GM03348 (cell line): ENCODE measurements at regions not wholly inside any gene's neighbourhood (a gene's known extent, or its start where the extent isn't known, plus 50 kb on each side); places are given as distances from the start of the nearest gene placed in this dataset.
"Not testable (repeated sequence)": the region's sequence is repeated elsewhere in the genome, so short reads cannot be mapped to it uniquely, and the experiment has no call there.

Experiments used
- DNase-seq: peaks from one replicate; pipeline ENCODE4 v3.0.0; 2012; ENCODE audit warnings: low spot score

- peak; percentile 89 for DNase-seq
Observed at GRCh38 chr20:17836303-17836861, 132.2 kb downstream of the SNX5 start.

DNA sequence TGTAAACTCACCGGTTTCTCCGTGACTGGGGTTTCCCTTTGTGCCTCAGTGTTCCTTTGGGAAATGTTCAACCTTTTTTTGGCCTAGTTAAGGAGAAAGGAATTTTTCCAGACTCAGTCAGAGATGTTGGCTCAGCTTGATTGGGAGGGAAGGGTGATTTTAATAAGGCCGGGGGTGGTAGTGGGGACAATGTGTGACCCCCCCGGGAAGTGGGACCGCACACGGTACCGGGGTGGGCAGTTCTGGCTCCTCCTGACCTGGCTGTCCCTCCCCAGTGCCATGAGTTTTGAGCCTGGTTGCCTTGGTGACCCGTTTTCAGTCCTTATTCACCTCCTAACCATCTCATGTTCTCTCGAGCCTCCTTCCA, 132.7 kb downstream of the SNX5 start:
- peak; percentile 18 for DNase-seq

DNA sequence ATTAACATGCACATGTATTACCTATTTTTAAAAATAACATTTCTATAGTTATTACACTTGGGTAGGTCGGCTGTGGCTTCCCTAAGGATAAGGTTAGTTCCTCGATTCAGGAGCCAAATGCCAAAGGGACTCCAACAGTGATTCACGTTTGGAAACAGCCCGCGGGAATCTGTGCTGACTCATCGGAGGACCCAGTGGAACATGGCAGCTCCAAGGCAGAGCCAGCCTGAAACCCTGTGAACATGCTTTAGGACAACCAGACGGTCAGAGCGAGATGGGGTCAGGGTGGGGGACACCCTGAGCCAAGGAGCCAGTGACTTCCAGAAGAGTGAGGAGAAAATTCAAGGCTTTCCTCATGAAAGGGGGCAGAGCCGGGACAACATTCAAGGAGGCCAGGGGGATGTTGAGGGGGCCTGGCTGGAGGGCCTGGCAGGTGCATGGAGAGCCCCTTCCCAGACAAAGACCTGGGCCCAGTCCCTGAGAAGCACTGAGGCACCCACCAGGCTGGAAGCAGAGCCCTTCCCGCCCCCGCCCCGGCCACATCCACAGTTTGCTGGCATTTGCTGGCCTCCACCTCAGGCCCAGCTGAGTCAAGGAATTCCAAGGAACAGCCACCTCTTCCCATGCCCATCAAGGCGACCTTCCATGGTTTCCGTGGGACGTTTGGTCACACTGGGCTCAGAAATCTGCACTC, 133.2 kb downstream of the SNX5 start:
- DNase-seq = peak; percentile 80

- no peak for DNase-seq
Observed at GRCh38 chr20:17834804-17835203, 133.8 kb downstream of the SNX5 start.

DNA sequence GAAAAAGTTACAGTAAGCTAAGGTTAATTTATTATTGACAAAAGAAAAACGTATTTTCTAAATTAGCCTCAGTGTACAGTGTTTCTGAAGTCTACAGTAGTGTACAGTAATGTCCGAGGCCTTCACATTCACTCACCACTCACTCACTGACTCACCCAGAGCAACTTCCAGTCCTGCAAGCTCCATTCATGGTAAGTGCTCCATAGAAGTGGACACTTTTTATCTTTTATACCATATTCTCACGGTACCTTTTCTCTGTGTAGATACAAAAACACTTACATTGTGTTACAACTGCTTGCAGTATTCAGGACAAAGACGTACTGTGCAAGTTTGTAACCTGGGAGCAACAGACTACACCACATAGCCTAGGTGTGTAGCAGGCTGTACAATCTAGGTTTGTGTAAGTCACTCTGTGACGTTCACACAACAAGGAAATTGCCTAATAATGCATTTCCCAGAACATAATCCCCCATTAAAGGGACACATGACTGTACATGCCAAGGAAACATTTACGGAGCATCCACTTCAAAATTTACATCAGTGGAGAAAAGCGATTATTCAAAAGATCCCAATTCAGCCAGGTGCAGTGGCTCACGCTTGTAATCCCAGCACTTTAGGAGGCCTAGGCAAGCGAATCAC, 133.4 kb downstream of the BANF2 start:
- no peak for DNase-seq

DNA sequence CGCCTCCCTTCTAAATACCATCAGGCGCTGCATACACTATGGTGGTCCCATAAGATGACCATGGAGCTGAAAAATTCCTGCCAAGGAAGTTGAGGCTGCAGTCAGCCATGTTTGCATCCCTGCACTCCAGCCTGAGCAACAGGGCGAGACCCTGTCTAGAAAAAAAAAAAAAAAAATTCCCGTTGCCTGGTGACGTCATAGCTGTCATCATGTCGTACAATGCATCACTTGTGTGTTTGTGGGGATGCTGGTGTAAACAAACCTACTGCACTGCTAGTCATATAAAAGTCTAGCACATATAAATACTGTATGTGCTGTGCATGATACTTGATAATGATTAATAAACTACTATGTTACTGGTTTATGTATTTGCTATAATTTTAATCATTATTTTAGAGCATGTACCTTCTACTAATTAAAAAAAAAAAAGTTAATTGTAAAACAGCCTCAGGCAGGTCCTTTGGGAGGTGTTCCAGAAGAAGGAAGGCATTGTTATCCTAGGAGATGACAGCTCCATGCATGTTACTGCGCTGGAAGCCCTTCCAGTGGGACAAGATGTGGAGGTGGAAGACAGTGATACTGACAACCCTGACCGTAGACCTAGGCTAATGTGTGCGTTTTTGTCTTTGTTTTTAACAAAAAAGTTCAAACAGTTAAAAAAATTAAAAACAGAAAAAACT, 132.6 kb downstream of the BANF2 start:
- DNase-seq = no peak

DNA sequence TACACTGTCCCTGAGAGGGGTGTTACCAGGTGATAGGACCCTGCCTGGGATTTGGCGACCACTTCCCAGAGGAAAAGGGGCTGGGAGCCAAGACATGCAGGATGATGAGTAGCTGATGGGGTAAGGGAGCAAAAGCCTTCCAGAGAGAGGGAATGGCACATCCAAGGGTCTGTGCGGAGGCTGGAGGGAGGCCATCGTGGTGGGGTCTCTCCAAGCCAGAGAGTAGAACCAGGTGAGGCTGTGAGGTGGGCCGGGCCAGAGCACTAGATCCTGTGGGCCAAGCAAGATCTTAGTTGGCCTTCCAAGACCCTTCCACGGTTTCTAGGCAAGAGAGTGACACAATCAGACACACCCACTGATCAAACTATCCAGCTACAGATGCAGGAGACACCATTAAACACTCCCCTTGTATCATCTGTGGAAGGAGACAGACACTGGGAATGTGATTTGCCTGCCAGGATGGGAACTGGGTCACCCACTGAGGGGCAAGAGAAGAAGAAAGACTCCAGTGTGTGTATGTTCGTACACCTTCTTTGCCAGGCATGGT, 128.9 kb downstream of the BANF2 start:
- no peak for DNase-seq

DNA sequence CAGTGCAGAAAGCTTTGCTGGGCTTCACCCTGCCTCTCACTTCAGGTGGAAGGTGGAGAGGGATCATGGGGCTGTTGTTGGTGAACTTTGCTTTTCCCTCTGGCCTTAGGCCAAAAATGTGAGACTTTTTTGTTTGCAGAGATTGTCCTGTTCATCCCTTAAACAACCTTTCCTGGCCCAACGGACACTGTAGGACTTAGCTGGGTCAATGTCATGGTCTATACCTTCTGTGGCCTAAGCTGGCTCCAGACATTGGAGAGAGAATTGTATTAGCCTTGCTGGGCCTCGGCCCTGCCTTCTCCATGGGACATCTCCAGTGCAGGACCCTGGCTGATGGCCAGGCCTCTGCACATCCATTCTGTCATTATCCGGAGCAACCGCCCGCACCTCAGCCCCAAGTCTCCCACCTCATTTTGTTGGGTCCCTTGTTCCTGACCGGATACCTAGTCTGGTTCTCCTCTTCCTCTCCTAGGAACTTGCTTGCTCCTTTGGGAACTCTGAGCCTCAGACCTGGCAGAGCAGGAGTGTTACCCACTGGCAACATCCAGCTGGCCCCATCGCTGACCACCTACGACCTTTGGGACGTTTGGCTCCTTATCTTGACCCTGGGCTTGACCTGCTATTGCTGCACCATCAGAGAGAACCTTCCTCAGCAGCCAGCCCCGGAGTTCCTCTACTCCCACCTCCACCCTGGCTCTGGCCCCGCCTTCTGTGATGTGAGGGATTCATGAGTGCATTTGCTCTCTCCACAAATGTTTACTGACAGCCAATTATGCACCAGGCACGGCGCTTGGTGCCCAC, 128.2 kb downstream of the BANF2 start:
- DNase-seq = no peak

- no peak for DNase-seq
Observed at GRCh38 chr20:17827079-17827478, 127.3 kb downstream of the BANF2 start.

GRCh38 chr20:17825960-17826843, 126.4 kb downstream of the BANF2 start:
- no peak for DNase-seq

- DNase-seq = no peak
Observed at GRCh38 chr20:17825252-17825959, 125.6 kb downstream of the BANF2 start.

DNA sequence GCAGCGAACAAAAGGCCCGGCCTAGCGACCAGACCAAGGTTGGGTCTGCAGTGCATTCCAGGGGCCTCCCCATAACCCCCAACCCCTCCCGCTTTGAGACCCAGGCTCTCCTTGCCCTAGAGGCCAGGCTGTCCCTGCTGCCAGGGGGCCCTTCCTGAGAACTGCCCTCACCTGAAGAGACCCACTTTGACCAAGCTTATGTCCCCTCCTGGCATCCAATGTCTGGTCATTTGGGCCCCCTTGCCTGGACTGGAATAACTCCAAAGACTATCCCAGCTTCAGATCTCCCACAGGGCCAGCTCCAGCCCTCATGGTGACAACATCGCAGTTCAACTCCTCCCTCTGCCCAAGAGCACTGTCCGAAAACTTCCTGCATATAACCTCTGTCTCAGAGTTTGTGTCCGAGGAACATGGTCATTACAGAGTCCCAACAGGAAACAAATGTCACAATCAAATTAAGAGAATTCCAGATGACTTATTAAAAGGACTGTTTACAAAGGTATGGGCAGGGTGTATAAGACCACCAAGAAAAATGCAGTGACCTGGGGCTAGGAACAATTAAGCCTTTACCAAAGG, 125.0 kb downstream of the BANF2 start:
- DNase-seq = no peak

DNA sequence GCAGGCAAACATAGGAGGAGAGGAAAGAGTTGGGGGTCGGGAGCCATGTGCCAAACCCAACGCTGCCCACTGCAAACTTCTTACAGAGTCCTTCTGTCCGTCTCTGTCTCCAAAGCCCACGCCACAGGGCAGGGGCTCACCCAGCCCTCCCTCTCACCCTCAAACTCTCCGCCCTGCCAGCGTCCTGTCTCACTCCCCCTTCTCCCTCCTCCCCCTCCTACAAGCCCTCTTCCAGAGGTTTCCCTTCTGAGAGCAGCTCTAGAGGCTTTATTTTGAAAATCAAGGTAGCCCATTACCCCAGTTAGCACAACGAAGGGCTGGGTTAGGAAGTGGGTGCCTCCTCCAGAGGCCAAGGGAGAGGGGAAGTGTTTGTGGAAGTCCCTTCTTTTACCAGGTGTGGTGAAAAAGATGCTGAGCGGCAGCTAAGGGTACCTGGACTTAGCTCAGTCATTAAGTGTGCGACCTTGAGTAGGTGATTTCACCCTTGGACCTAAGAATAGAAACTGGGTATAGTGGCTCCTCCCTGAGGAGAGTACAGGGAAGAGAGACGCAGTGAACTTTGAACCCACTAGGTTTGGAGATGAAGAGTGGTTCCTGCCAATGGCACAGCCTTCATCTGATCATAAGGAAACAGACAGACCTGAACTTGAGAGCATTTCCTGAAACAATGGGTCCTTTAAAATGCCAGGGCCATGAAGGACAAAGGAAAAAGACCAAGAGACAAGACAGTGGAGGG, 123.8 kb downstream of the BANF2 start:
- DNase-seq = no peak

DNA sequence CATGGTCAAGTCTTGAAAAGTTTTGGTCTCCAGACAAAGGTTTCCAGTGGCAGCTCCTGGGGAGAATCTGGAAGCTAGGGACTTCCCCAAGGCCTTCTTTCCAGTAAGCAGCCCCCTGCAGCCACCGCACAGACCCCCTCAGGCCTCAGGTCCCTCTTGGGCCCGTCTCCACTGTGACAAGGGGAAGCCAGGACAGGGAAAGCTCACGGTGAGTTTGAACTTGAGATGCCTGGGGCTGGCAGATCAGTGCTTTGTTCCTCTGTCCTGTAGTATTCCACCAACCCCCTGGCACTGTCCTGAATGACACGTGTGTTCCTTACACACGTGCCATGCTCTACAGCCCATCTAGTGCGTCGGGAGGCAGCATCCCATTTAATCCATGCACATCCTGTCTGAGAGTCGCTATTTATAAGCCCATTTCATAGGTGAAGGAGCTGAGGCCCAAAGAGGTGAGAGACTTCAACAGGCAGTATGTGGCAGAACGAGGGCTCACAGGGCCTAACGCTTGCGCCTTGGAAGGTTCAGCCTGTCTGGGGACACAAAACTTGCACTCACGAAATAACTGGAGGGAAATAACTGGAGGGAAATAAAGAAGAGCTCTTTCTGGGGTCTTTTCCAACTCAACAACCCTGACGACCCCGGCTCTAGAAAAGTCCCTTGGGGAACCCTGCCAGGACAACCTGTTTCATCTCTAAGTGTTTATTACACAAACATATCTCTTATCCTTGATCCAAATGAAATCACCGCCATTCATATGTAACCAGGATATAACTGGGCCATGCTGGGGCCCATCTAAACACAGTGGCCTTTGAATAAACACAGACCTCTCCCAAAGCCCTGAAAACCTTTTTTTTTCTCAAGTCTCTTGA, 123.0 kb downstream of the BANF2 start:
- DNase-seq = no peak

DNA sequence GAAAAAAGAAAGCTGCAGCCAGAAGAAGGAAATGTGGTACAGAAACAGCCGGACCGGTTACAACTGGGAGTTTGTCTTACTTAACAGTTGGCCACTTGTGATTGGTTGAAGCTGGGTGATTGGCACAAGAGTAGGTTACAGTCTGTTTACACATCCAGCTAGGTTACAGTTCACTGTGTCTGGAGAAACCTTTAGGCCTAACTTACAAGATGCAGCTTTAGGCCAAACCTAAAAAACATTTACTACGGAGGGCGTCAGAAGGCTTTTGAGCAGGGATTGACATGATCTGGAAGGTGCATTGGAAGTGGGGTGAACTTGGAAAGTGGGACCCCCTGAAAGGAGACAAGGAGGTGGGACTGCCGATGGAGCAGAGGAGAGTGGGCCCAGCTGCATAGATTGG, 122.3 kb downstream of the BANF2 start:
- no peak for DNase-seq

GRCh38 chr20:17821606-17822005, 121.8 kb downstream of the BANF2 start:
- DNase-seq = not testable (repeated sequence)

- no peak for DNase-seq
Observed at GRCh38 chr20:17819395-17820093, 119.8 kb downstream of the BANF2 start.

GRCh38 chr20:17818187-17818586, 118.4 kb downstream of the BANF2 start:
- DNase-seq = no peak
